ENCODE measurements at regions not wholly inside any gene's neighbourhood (a gene's known extent, or its start where the extent isn't known, plus 50 kb on each side); places are given as distances from the start of the nearest gene placed in this dataset.
"Not testable (repeated sequence)": the region's sequence is repeated elsewhere in the genome, so short reads cannot be mapped to it uniquely, and the experiment has no call there.

DNA sequence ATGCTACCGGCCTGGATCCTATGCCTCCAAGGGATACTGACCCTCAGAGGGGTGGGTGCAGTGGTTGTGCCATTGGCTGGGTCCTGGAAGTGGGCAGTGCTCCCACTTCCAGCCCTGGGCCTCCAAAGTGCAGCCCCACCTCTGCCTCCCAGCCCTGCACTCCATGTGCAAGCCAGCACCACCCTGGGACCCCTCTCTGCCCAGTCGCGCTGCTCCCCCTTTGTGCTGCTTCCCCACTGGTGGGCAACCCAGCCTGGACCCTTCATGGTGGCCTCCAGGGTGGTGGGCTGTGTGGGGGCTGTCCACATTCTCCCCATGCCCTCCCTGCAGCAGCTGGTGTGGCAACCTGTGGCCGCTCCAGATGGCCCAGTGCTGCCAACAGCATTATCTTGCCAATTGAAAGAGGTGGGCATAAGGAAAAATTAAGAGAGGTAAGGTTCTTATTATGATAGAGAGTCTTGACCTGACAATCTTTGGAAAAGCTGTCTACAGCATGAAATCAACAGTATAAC lies 309.7 kb downstream of the GUCY2F start:
- no peak for DNase-seq (ENCODE audit: low read depth in 3 of 3)

- no peak for DNase-seq (ENCODE audit: low read depth in 3 of 3)
Measured at GRCh38 chrX:109155161-109155560, 326.7 kb downstream of the GUCY2F start.

GRCh38 chrX:109144173-109144572 lies 337.7 kb downstream of the GUCY2F start:
- not testable (repeated sequence) for DNase-seq (ENCODE audit: low read depth in 3 of 3)

DNA sequence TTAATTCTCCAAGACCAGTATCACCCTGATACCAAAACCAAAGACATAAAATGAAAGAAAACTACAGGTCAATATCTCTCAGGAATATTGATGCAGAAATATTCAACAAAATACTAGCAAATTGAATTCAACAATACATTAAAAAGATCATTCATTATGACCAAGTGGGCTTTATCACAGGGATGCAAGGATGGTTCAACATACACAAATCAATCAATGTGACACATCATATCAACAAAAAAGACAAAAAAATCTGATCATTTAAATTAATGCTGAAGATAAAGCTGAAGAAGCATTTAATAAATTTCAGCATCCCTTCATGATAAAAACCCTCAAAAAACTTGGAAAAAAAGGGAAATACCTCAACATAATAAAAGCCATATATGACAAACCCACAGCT lies 341.4 kb downstream of the GUCY2F start:
- DNase-seq (ENCODE audit: low read depth in 3 of 3) = no peak

DNA sequence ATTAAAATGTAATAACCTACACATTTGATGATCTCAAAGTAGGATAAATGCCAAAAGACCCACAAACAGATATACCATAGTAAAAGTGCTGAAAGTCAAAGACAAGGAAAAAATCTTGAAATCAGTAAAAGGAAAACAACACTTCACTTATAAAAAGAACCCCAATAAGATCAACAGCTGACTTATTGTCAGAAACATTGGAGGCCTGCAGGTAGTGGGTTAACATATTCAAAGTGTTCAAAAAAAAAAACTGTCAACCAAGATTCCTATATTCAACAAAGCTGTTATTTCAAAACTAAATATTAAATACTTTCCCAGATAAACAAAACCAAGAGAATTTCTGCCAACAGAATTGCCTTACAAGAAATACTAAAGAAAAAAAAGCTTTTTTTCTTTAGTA lies 347.1 kb downstream of the GUCY2F start:
- no peak for DNase-seq (ENCODE audit: low read depth in 3 of 3)

DNA sequence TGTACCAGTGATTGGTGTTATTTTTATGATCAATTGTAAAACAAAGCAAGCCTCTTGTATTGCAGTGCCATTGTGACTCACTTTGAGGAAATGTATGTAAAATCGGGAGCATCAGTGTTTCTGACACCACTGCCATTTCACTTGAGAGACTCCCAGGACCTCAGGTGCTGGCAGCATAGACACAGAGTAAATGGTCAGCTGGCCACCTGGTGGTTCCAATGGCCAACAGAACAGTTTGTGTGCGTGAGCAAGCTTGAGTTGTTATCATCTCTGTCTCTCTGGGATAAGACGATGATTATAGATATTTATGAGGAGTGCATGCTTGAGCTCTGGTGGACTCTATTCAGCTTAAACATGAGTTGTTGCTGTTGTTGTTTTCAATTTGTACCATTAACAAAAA lies 356.6 kb downstream of the GUCY2F start:
- no peak for DNase-seq (ENCODE audit: low read depth in 3 of 3)

GRCh38 chrX:109089359-109089758 lies 353.0 kb upstream of the IRS4 start:
- no peak for DNase-seq (ENCODE audit: low read depth in 3 of 3)

DNA sequence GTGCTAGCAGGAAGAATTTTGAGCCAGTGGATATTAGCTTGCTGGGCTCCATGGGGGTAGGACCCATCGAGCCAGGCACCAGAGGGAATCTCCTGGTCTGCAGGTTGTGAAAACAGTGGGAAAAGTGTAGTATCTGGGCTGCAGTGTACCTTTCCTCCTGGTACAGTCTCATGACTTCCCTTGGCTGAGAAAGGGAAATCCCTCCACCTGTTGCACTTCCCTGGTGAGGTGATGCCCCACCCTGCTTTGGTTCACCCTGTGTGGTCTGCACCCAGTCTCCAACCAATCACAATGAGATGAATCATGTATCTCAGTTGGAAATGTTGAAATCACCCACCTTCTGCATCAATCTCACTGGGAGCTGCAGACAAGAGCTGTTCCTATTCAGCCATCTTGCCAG lies 341.4 kb upstream of the IRS4 start:
- DNase-seq (ENCODE audit: low read depth in 3 of 3) = no peak

GRCh38 chrX:109054181-109054581 lies 317.8 kb upstream of the IRS4 start:
- peak in 1 of 3 experiments; percentile 6 for DNase-seq (ENCODE audit: low read depth in 3 of 3)

- DNase-seq (ENCODE audit: low read depth in 3 of 3) = no peak
Measured at GRCh38 chrX:109049903-109050302, 313.5 kb upstream of the IRS4 start.

DNA sequence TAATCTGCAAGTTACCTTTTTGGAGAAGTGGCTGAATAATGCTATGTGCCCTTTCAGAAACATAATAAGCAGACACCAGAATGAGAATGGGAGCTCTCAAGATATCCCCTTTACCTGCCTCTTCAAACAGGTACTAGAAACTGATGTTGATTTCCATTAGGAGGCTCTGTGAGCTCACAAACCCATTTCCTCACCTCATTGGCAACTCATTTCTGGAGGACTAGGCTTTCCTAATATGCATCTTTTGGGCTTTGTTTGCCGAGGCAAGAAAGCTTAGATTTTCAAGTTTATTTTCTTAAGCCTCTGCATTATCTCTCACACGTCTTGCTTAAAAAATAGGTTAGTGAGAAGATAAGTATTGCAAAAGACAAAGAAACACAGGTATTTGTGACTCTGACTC lies 313.1 kb upstream of the IRS4 start:
- no peak for DNase-seq (ENCODE audit: low read depth in 3 of 3)

- DNase-seq (ENCODE audit: low read depth in 3 of 3) = no peak
Measured at GRCh38 chrX:109040057-109040456, 303.7 kb upstream of the IRS4 start.

DNA sequence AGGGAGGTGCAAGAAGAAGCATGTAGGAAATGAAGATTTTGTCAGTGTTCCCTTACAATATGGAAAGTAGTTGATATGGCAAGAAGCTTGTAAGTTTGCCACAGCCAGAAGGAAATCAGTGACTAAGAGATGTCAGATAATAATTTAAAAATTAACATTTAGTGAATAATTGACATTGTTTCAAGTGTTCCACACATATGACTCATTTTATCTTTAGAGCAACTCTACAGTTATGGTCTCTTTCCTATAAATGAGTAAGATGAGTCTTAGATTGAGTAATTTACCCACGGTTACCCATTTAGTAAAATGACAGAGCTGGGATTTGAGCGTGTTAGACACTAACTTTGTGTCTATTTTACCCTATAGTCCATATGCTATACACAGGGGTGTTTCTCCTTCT lies 300.3 kb upstream of the IRS4 start:
- no peak for DNase-seq (ENCODE audit: low read depth in 3 of 3)

- no peak for DNase-seq (ENCODE audit: low read depth in 3 of 3)
Measured at GRCh38 chrX:108993909-108994308, 257.5 kb upstream of the IRS4 start.

DNA sequence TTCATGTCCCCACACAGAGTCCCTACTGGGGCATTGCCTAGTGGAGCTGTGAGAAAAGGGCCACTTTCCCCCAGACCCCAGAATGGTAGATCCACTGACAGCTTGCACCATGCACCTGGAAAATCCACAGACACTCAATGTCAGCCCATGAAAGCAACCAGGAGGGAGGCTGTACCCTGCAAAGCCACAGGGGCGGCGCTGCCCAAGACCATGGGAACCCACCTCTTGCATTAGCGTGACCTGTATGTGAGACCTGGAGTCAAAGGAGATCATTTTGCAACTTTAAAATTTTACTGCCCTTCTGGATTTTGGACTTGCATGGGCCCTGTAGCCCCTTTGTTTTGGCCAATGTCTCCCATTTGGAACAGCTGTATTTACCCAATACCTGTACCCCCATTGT lies 236.5 kb upstream of the IRS4 start:
- not testable (repeated sequence) for DNase-seq (ENCODE audit: low read depth in 3 of 3)

- DNase-seq (ENCODE audit: low read depth in 3 of 3) = no peak
Measured at GRCh38 chrX:108947205-108947604, 210.8 kb upstream of the IRS4 start.

DNA sequence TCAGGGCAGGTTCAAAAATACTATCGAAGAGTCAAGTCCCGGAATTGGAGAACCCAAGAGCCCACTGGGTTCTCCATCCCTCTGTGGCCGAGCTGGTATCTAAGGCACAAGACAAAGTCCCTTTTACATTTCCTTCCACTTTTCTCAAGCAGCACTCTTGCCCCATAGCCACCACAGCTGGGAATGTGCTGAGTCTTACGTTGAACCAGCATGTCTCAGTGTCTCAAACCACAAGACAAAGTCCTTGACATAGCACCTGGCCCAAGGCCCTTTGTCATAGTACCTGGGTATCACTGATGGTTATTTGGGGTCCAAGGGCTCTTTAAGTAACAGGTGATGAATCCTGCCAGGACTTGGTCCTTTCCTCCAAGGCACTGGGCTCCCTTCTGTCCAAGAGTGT lies 210.2 kb upstream of the IRS4 start:
- DNase-seq (ENCODE audit: low read depth in 3 of 3) = no peak

DNA sequence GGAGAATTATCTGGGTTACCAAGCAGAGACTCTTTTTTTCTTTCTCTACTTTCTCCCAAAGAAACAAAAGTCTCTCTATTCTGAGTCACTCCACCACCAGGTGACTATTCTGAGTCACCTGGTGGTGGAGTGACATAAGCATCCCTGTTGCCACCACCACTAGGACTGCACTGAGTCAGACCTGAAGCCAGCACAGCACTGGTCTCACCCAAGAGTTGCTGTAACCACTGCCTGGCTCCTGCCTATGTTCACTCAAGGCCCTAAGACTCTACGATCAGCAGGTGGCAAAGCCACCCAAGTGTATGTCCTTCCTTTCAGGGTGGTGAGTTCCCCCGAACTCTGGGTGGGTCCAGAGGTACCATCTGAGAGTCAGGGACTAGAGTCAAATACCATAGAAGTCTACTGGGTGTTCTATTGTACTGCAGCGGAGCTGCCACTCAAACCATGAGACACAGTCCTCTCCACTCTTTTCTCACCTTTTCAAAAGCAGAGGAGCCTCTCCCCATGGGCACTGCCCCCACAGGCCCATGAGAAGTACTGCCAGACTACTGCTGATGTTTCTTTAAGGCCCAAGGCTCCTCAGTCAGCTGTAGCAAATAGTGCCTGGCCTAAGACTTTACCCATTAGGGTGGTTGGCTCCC lies 209.6 kb upstream of the IRS4 start:
- DNase-seq (ENCODE audit: low read depth in 3 of 3) = no peak

- no peak for DNase-seq (ENCODE audit: low read depth in 3 of 3)
Measured at GRCh38 chrX:108914791-108915190, 178.4 kb upstream of the IRS4 start.

DNA sequence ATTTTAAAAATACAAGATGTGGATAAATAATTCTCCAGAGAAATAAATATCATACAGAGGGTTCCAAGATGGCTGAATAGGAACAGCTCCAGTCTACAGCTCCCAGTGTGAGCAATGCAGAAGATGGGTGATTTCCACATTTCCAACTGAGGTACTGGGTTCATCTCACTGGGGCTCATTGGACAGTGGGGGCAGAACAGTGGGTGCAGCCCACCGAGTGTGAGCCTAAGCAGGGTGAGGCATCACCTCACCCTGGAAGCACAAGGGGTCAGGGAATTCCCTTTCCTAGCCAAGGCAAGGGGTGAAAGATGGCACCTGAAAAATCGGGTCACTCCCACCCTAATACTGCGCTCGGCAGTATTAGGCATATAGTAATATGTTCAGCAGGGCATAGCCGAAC lies 167.5 kb upstream of the IRS4 start:
- not testable (repeated sequence) for DNase-seq (ENCODE audit: low read depth in 3 of 3)

GRCh38 chrX:108900333-108900732 lies 164.0 kb upstream of the IRS4 start:
- no peak for DNase-seq (ENCODE audit: low read depth in 3 of 3)

- not testable (repeated sequence) for DNase-seq (ENCODE audit: low read depth in 3 of 3)
Measured at GRCh38 chrX:108896349-108896748, 160.0 kb upstream of the IRS4 start.

DNA sequence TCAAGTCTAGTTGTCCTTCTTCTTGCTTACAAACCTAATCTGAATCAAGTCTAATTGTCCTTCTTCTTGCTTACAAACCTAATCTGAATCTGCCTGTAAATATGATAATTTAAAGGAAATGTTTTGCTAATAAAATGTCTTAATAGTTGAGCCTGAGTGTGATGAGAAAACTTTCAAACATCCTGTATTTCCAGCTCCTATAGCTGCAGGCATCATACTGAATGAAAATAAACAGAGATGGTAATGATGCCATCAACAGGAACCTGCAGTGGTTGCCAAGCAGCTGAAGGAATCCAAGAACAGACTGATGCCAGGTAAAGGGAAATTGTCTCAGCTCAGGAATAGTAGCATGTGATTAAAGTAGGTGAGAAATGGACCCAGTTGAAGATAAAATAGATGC lies 156.1 kb upstream of the IRS4 start:
- no peak for DNase-seq (ENCODE audit: low read depth in 3 of 3)

DNA sequence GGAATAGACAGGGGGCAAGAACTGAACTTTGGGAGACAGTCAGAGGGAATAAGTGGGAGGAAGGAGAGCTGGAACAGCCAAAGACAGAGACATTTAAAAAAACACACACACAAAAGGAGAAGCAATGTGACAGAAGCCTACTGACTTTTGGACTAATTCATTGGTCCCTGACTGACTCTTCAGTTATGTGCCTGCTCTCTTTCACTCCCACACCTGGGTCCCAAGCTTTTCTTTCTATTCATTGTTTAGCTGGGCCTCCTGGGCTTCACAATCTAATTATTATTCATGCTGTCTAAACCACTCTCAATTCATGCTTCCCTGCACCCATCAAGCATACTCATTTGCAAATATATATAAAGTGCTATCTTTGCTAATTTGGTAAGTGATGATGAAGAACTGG lies 139.2 kb upstream of the IRS4 start:
- no peak for DNase-seq (ENCODE audit: low read depth in 3 of 3)
